HepG2 (cell line): ENCODE measurements at regions not wholly inside any gene's neighbourhood (a gene's known extent, or its start where the extent isn't known, plus 50 kb on each side); places are given as distances from the start of the nearest gene placed in this dataset.

Experiments
- ARID5B ChIP-seq: IDR thresholded peaks from 2 replicates; pipeline ENCODE4 v1.4.0; 2020; ENCODE audit warnings: mild to moderate bottlenecking, missing genetic modification reagents
- CEBPB ChIP-seq: IDR thresholded peaks from 2 replicates; pipeline ENCODE4 v1.6.1; 2011; ENCODE audit warnings: low read depth, low read length, improper control_type of control experiment, borderline replicate concordance
- PATZ1 ChIP-seq: sonication (generic); formaldehyde crosslinking; IDR thresholded peaks from 2 replicates; pipeline ENCODE4 v1.4.0; 2020; ENCODE audit warnings: missing genetic modification reagents
- ZKSCAN8 ChIP-seq: IDR thresholded peaks from 2 replicates; pipeline ENCODE4 v1.6.1; 2016; ENCODE audit warnings: borderline replicate concordance, missing genetic modification reagents, missing compliant biosample characterization
- ZNF143 ChIP-seq: sonication (generic); formaldehyde crosslinking; IDR thresholded peaks from 2 replicates; pipeline ENCODE4 v1.4.0; 2020; ENCODE audit warnings: missing genetic modification reagents

GRCh38 chr2:7792031-7792651, 874.9 kb downstream of the RNF144A start (continued):
- TF ChIP-seq ARID5B (0 out of 2 replicates have a peak, but pooled peaks have one; percentile 14), CEBPB (peak; percentile 23; the same call in 1 of the 2 replicates), PATZ1 (CRISPR knock-in tag) (0 out of 2 replicates have a peak, but pooled peaks have one; percentile 21), ZKSCAN8 (CRISPR knock-in tag) (no peak), ZNF143 (CRISPR knock-in tag) (no peak)
